ENCODE measurements at regions not wholly inside any gene's neighbourhood (a gene's known extent, or its start where the extent isn't known, plus 50 kb on each side); places are given as distances from the start of the nearest gene placed in this dataset.

- no peak for TF ChIP-seq EP300 (IDR thresholded peaks at IDR 0.05)
- no peak for TF ChIP-seq CTCF (IDR thresholded peaks at IDR 0.05)
Measured at GRCh38 chr7:39832519-39833085, 117.5 kb upstream of the CDK13 start.

Measured in ovary (tissue), 3 donors.